Upper lobe of left lung (tissue), 6 donors: ENCODE measurements at regions not wholly inside any gene's neighbourhood (a gene's known extent, or its start where the extent isn't known, plus 50 kb on each side); places are given as distances from the start of the nearest gene placed in this dataset.

Source experiments
- ATAC-seq, 2 donors: fragments of 200-7000 bp; cut with Tn5 transposase; one replicate each; pipeline ENCODE4 v1.9.1; 2022; ENCODE audit warnings: mild to moderate bottlenecking in 2 of 2, moderate library complexity in 2 of 2; ENCODE audit not compliant: low FRiP score in 2 of 2
- DNase-seq, 2 donors: peaks; one replicate each; pipeline ENCODE4 v3.0.0-alpha.2; 2019 to 2020
- H3K27ac ChIP-seq, 4 donors: fragments of 200-600 bp; sonication (generic); one replicate each; pipeline ENCODE4 v1.5.1; 2016 to 2019
- H3K27me3 ChIP-seq, 4 donors: fragments of 200-600 bp; sonication (generic); one replicate each; pipeline ENCODE4 v1.5.1; 2017 to 2019
- H3K36me3 ChIP-seq, 4 donors: fragments of 200-600 bp; sonication (generic); one replicate each; pipeline ENCODE4 v1.5.1; 2016 to 2019
- H3K4me1 ChIP-seq, 4 donors: fragments of 200-600 bp; sonication (generic); one replicate each; pipeline ENCODE4 v1.5.1; 2018 to 2019
- H3K4me3 ChIP-seq, 4 donors: fragments of 200-600 bp; sonication (generic); one replicate each; pipeline ENCODE4 v1.5.1; 2017 to 2019; ENCODE audit warnings: mild to moderate bottlenecking in 2 of 4, moderate library complexity in 1 of 4
- H3K9me3 ChIP-seq, 4 donors: fragments of 200-600 bp; sonication (generic); one replicate each; pipeline ENCODE4 v1.5.1; 2018 to 2019
- CTCF ChIP-seq, 6 experiments: fragments of 450-650 bp in 4 of 6; fragments of 200-600 bp in 2 of 6; sonication (generic) in 2 of 6; IDR thresholded peaks; one replicate each; pipeline ENCODE4 v1.5.1; 2016 to 2019; ENCODE audit warnings: antibody characterized with exemption in 6 of 6
- EP300 ChIP-seq, 4 donors: sonication (generic); formaldehyde crosslinking; IDR thresholded peaks; one replicate each; pipeline ENCODE4 v1.5.1; 2017; ENCODE audit warnings: antibody characterized with exemption in 4 of 4, control low read depth in 2 of 4
- POLR2A ChIP-seq, 4 donors: fragments of 450-650 bp; IDR thresholded peaks; one replicate each; pipeline ENCODE4 v1.5.1; 2016 to 2017; ENCODE audit warnings: antibody characterized with exemption in 4 of 4, mild to moderate bottlenecking in 2 of 4
- POLR2AphosphoS5 ChIP-seq, 2 donors: sonication (generic); formaldehyde crosslinking; IDR thresholded peaks; one replicate each; pipeline ENCODE4 v1.5.1; 2017; ENCODE audit warnings: antibody characterized with exemption in 2 of 2
- WGBS, 2 donors: methylation state at CpG; one replicate each; pipeline ENCODE4 v1.1.5; 2017 to 2018; 5-methylcytosine and 5-hydroxymethylcytosine counted together
- donor health status: DM: no; HTN: no; CAD: no; lungs with moderate emphysema.
- donor health status: DM: no; HTN: yes; CAD: no; lungs with severe emphysema.

GRCh38 chr14:61948376-61948775 is 186.2 kb downstream of the SNAPC1 start:
- Histone ChIP-seq H3K4me1 (no peaks in the 10 kb centered on the region), H3K27me3 (no peaks in the 10 kb centered on the region), H3K36me3 (no peaks in the 10 kb centered on the region), H3K9me3 (peaks cover 0 to 7% (median 0%) of the 10 kb centered on the region in 4 donors), H3K27ac (no peak overlapping the region), H3K4me3 (no peak overlapping the region)
- ATAC-seq = no peak
- DNase-seq = no peak
- WGBS, 2 donors = 67 to 70% methylated on average over 6 of the region's 6 CpGs
- no peak for TF ChIP-seq EP300 (IDR thresholded peaks at IDR 0.05)
- no peak for TF ChIP-seq POLR2A (IDR thresholded peaks at IDR 0.05)
- TF ChIP-seq POLR2AphosphoS5 (IDR thresholded peaks at IDR 0.05) = no peak
- TF ChIP-seq CTCF (IDR thresholded peaks at IDR 0.05) = no peak

- no peaks in the 10 kb centered on the region for H3K27me3 ChIP-seq
- ATAC-seq (no peak), DNase-seq (no peak)
- H3K27ac ChIP-seq = no peak overlapping the region
- 92 to 93% methylated on average over 3 of the region's 3 CpGs for WGBS, 2 donors
- TF ChIP-seq POLR2AphosphoS5 (IDR thresholded peaks at IDR 0.05) (no peak), CTCF (IDR thresholded peaks at IDR 0.05) (no peak), POLR2A (IDR thresholded peaks at IDR 0.05) (no peak), EP300 (IDR thresholded peaks at IDR 0.05) (no peak)
- no peaks in the 10 kb centered on the region for H3K9me3 ChIP-seq
- no peak overlapping the region for H3K4me3 ChIP-seq
- no peaks in the 10 kb centered on the region for H3K4me1 ChIP-seq
- H3K36me3 ChIP-seq = no peaks in the 10 kb centered on the region
These were observed 188.1 kb downstream of the SNAPC1 start for GRCh38 chr14:61950340-61950739.

- ATAC-seq (peak in 1 of 2 donors; percentile 51), DNase-seq (no peak)
- Histone ChIP-seq H3K9me3 (peaks cover 0 to 10% (median 7%) of the 10 kb centered on the region in 4 donors), H3K27ac (no peak overlapping the region), H3K4me3 (no peak overlapping the region), H3K27me3 (no peaks in the 10 kb centered on the region), H3K4me1 (no peaks in the 10 kb centered on the region), H3K36me3 (no peaks in the 10 kb centered on the region)
- 75% methylated on average over 1 of the region's 1 CpG; no CpG with 5 or more reads in 1 of the 2 donors for WGBS, 2 donors
- TF ChIP-seq POLR2A (IDR thresholded peaks at IDR 0.05) = no peak
- no peak for TF ChIP-seq EP300 (IDR thresholded peaks at IDR 0.05)
- no peak for TF ChIP-seq POLR2AphosphoS5 (IDR thresholded peaks at IDR 0.05)
- TF ChIP-seq CTCF (IDR thresholded peaks at IDR 0.05) = no peak
These were observed 191.4 kb downstream of the SNAPC1 start for GRCh38 chr14:61953602-61954001.

GRCh38 chr14:61954306-61954705 is 192.1 kb downstream of the SNAPC1 start:
- no peaks in the 10 kb centered on the region for H3K4me1 ChIP-seq
- DNase-seq = no peak

More at GRCh38 chr14:61954306-61954705, 192.1 kb downstream of the SNAPC1 start:
- H3K27me3 ChIP-seq = no peaks in the 10 kb centered on the region
- H3K27ac ChIP-seq = no peak overlapping the region
- no peaks in the 10 kb centered on the region for H3K36me3 ChIP-seq
- peaks cover 0 to 10% (median 7%) of the 10 kb centered on the region in 4 donors for H3K9me3 ChIP-seq
- 65 to 77% methylated on average over 3 of the region's 3 CpGs for WGBS, 2 donors
- TF ChIP-seq CTCF (IDR thresholded peaks at IDR 0.05) (no peak), POLR2AphosphoS5 (IDR thresholded peaks at IDR 0.05) (no peak), EP300 (IDR thresholded peaks at IDR 0.05) (no peak), POLR2A (IDR thresholded peaks at IDR 0.05) (no peak)
- ATAC-seq = no peak
- no peak overlapping the region for H3K4me3 ChIP-seq
